GM06990 (cell line): ENCODE measurements at regions not wholly inside any gene's neighbourhood (a gene's known extent, or its start where the extent isn't known, plus 50 kb on each side); places are given as distances from the start of the nearest gene placed in this dataset.

Experiments
- DNase-seq: peaks from one replicate; pipeline ENCODE4 v3.0.0-alpha.2; 2011; ENCODE audit not compliant: insufficient read length; ENCODE audit errors: extremely low read depth
- H3K27me3 ChIP-seq: replicated peaks from 2 replicates; pipeline ENCODE4 v1.6.0; 2011; ENCODE audit warnings: low read length; ENCODE audit not compliant: control insufficient read depth, insufficient read depth
- H3K36me3 ChIP-seq: 2 replicates; pipeline ENCODE4 v1.5.1; 2011; ENCODE audit warnings: low read length; ENCODE audit not compliant: control insufficient read depth, insufficient read depth
- H3K4me3 ChIP-seq: replicated peaks from 2 replicates; pipeline ENCODE4 v1.5.1; 2011; ENCODE audit warnings: low read depth, mild to moderate bottlenecking, control low read depth, low read length
- CTCF ChIP-seq: IDR thresholded peaks from 2 replicates; pipeline ENCODE4 v1.5.1; 2011; ENCODE audit warnings: low read length, control low read depth, mild to moderate bottlenecking, inconsistent platforms; ENCODE audit not compliant: insufficient read depth, poor library complexity, severe bottlenecking

GRCh38 chr20:39574061-39574460, 611.9 kb downstream of the DHX35 start:
- no peaks in the 10 kb centered on the region for H3K36me3 ChIP-seq
- no peak for DNase-seq
- TF ChIP-seq CTCF, result no peak

GRCh38 chr20:39571171-39571570, 609.0 kb downstream of the DHX35 start:
- Histone ChIP-seq H3K27me3 (no peaks in the 10 kb centered on the region), H3K4me3 (no peak overlapping the region), H3K36me3 (no peaks in the 10 kb centered on the region)
- TF ChIP-seq CTCF, result no peak
- DNase-seq, result no peak

More at GRCh38 chr20:39574061-39574460, 611.9 kb downstream of the DHX35 start:
- Histone ChIP-seq H3K4me3 (no peak overlapping the region), H3K27me3 (no peaks in the 10 kb centered on the region)

GRCh38 chr20:39568109-39568508, 606.0 kb downstream of the DHX35 start:
- peak; percentile 30 for DNase-seq
- no peak overlapping the region for H3K4me3 ChIP-seq

GRCh38 chr20:39563349-39563748, 601.2 kb downstream of the DHX35 start:
- Histone ChIP-seq H3K36me3 (no peaks in the 10 kb centered on the region), H3K27me3 (no peaks in the 10 kb centered on the region), H3K4me3 (no peak overlapping the region)
- no peak for TF ChIP-seq CTCF
- DNase-seq, result peak; percentile 11

More at GRCh38 chr20:39568109-39568508, 606.0 kb downstream of the DHX35 start:
- no peak for TF ChIP-seq CTCF
- Histone ChIP-seq H3K27me3 (no peaks in the 10 kb centered on the region), H3K36me3 (no peaks in the 10 kb centered on the region)

GRCh38 chr20:39554341-39554740, 592.2 kb downstream of the DHX35 start:
- Histone ChIP-seq H3K4me3 (no peak overlapping the region), H3K36me3 (no peaks in the 10 kb centered on the region), H3K27me3 (no peaks in the 10 kb centered on the region)
- no peak for DNase-seq
- TF ChIP-seq CTCF, result no peak

- Histone ChIP-seq H3K27me3 (no peaks in the 10 kb centered on the region), H3K36me3 (no peaks in the 10 kb centered on the region), H3K4me3 (no peak overlapping the region)
- TF ChIP-seq CTCF, result no peak
- no peak for DNase-seq
These were observed 591.0 kb downstream of the DHX35 start for GRCh38 chr20:39553120-39553519.
